Stimulated activated CD8-positive, alpha-beta memory T cell treated with anti-CD3 and anti-CD28 coated beads, Interleukin-12 subunit alpha, Interleukin-12 subunit beta, amount 100 ng/mL, for 4 hours (primary cell): ENCODE measurements at regions not wholly inside any gene's neighbourhood (a gene's known extent, or its start where the extent isn't known, plus 50 kb on each side); places are given as distances from the start of the nearest gene placed in this dataset.

Experiments used
- DNase-seq: peaks from one replicate; pipeline ENCODE4 v3.0.0-alpha.2; 2020; ENCODE audit warnings: low read depth

DNA sequence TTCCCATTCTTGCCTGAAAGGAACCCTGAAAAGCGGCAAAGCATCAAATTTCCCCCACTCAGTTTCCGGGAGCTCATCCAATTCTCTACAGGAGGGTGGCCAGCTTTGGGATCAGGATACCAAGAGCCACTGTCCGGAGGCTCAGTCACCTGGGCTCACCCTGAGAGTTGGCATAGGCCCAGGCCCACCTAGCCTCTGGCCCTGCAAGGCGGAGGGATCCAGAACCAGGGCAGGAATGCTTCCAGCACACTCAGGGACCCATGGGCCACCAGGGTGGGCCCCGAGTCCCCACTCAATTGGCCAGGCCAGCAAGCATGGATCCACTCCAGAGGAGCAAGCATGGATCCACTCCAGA lies 432.9 kb upstream of the MYT1L start:
- no peak for DNase-seq

DNA sequence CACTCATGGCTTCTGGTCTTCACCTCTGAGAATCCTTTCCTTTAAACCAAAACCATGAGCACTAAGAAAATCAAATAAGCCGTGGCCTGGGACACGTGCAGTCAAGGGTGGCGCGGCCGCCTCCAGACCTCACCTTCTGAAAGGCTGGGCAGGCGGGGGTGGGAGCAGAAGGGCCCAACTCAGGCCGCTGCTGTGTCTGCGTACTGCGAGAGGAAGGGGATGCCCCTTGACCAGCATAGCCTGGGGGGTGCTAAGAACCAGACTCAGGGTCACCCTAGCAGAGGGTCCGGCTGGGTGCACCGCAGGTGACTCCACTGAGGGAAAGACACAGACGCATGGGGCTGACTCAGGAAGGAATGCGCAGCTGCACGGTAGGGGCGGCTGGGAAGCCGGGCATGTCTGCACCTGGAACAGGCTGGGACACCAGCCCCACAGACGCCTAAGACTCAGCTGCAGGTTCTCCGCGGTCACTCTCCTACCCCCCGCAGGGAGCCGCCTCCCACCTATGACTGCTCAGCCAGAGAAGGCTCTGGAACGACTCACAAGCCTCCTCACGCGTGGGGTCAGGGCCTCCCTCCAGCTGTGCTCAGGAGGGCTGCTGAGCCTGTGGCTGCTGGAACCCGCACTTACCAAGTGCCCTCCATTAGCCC lies 432.4 kb upstream of the MYT1L start:
- DNase-seq: no peak

DNA sequence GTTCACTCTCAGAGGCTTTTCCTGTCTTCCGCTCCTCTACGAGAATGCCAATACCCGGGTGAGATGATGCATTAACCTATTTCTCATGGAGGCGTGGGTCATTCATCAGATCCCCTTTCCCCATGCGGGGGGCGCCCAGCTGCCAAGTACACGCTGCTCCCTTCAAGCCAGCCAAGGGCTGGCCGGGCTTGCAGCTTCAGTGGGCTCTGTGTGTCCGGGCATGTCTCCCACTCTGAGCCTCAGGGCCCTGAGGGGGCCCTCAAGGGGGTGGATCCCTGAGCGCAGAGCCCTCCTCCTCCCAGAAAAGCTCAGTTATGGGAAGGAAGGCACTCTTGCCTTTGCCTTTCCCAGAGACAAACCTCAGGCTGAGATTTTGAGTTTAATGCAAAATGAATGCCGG lies 431.8 kb upstream of the MYT1L start:
- no peak for DNase-seq

DNA sequence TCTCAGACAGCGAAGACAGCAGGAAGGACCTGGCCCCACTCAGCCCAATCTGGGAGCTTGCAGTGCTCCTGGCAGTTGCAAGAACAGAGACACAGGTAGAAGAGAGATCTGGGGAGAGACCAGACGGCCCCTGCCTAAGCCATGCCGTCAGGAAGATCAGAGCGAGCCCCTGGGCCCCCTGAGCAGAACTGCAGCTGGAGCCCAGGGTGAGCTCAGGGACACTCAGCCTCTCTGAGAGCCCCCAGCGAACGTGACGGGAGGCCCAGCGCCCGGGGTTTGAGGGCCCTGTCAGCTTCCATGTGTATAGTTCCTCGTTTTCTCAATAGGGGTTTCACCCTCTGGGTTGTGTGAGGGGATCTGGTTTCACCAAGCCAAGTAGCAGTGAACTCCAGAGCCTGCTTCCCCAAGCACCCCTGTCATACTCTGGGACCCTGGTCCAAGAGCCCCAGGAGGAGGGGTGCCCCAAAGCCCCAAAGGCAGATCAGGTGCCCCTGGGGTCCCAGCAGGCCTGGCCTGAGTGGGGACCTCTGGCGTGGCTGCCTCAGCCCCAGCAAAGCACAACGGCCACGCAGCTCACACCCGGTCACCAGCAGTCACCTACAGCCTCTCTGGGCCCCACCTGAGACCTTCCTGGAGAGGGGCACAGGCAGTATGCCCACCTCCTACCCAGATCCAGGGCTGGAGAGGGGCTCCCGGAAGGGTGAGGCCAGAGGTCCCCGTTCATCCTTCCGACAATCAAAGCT lies 431.3 kb upstream of the MYT1L start:
- no peak for DNase-seq

DNA sequence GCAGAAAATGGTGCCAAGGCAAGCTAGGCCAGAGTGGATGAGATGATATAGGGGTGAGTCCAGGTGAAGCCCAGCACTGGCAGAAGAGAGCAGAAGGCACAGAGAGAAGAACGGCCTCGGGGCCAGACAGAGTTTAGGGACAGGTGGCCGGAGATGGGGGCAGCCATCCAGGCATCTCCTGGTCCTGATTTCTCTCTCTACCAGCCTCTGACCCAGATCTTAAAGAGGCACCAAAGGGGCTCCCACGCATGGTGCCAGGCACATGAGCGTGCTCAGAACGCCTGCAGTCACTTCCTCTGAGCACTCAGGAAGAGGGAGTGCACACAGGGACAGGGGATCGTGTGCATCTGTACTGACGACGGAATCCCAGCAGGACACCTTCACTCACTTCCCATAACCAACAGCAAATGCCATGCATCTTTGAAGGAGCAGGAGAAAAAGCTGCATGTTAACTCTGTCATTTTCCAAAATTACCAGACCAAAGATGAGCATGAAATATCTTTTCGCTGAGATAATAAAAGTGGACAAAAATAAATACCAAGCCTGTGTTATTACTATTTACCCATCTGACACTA lies 427.8 kb upstream of the MYT1L start:
- no peak for DNase-seq

DNA sequence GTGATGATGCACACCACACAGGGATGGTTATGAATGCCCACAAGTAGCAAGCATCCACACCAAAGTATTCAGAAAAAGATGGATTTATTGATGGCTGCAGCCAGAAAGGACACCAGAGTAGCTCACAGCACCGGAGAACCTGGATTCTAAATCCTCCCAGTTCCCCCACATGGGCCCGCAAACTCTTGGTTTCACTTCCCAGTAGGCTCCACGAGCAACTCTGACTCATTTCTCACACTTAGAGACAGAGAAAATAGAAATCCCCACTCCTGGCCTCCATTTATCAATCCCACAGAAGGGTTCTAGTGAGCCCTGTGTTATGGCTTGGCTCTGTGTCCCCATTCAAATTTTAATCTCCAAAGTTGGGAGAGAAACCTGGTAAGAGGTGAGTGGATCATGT lies 426.7 kb upstream of the MYT1L start:
- no peak for DNase-seq

DNA sequence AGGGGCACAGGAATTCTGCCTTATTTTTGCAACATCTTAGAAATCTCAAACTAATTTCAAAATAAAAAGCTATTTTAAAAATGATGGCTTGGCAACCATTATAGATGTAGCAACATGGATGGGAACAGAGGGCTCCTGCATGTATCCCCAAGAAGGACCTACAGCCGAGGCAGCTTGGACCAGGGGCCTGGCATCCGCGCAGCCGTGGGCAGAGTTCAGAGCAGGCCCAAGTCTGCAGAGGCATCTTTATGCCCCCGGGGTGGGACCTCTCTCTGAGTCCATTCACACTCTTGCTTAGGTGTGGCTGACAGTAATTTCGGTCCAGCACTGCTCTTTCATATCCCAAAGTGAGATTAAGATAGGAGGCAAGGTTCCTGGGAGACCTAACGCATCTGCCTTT lies 425.8 kb upstream of the MYT1L start:
- no peak for DNase-seq

DNA sequence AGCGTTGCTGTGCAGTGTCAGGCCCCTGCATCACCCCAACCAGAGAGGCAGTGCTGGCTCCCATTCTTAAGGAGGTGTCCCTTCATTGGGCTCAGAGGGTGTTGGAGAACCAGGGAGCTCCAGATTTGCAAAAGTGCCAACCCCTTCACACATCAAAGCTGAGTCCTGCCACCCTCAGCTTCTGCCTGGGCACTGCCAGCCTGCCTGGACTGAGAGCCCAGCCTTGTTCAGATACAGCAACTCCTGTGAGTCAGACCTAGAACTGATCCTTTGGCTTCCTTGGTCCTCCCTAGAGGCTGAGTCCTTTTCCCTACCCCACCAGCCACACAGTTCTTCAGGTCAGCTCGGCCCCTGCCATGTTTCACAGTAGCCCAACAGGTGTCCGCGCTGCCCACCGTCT lies 424.9 kb upstream of the MYT1L start:
- no peak for DNase-seq

DNA sequence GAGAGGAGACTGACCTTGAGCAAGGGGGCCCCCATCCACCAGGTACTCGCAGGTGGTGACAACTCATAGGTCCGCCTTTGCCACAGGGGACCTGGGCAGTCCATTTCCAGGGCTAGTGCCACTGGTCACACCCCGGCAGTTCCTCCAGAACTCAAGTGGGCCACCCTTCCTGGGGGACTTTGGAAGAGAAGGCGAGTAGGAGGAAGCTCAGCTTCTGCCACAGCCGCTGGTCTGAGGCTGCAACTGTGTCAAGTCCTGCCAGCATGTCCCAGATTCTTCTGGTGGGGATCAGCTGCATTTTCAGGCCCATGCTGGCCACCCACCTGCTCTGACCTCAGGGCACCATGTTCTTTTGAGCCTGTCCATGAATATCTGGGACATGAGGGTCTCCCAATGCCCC lies 423.9 kb upstream of the MYT1L start:
- no peak for DNase-seq

DNA sequence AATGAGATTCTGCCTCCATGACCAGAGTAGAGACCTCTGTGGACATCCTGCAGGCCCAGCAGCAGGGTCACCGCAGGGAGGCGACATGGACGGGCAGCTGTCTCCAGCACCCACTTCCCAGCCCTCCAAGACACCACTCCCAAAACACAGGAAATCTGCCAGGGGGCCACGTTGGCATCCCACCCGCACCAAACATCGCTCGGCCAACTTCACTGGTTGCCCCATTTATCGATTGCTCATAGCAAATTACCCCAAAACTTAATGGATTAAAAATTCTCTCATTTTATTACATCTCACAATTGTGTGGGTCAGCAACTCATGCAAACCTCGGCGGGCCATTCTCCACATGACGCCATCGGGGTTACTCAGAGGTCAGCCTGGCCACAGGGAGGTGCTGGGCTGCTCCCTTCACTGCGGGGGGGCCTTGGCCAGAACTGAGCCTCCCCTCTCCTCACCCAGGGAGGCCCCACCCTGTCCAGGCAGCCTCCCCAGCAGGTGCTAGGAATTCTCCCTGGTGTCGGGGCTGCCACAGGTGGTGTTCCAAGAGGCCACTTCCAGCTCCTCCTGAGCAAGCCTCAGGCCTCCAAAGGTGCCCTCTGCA lies 420.7 kb upstream of the MYT1L start:
- DNase-seq: no peak

DNA sequence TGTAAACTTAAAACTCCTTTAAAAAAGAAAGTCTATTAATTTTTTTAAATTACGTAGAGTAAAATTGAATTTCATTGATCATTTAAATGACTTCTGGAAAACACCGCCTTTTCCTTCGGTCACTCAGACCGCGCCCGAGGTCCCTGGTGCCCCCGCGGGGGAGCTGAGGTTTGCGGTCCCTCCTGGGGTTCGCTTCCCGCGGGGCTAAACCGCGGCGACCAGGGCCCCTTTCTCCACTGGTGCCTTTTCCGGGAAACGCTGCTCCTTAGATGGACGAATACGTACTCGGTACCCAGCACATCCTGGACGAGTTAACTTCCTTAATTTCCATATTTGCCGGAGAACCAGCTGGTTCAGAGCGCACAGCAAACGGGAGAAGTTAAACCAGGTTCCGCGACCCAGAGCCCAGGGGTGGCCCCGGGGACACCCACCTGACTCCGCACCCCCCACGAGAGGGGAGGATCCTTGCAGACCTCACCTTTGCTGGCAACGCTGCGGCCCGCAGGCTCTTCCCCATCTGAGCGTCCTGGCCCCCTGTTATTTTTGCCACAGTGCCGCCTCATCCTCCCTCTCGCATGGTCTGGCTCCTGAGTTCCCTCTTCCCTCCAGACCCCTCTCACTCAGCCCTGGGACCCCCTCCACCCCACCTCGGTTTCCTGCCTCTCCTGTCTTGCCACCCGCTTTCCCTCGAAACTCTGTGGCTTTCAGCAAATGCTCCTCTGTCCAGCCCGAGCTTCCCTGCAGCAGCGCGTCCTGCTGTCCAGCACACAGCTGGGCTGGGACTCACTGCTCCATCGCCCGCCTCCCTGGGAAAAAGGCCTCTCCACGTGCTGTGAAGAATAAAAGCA lies 420.0 kb upstream of the MYT1L start:
- DNase-seq: no peak

DNA sequence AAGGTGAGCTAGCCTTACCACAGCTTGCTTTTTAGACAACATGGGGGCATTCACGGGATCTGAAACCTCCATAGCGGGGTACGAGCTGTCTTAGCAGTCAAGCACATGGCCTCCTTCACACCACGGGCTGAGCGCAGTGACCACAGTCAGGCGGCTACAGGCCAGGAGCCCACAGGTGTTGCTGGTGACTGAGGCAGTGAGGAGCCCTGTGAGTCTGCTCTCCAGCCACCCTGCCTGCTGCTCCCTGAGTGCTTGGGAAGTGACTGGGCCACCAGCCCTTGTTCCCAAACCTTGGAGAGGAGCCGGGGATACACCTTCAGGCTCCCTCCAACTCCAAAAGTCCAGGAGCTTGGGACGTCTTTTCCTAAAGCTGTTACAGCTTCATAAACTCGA lies 418.1 kb upstream of the MYT1L start:
- DNase-seq: no peak

DNA sequence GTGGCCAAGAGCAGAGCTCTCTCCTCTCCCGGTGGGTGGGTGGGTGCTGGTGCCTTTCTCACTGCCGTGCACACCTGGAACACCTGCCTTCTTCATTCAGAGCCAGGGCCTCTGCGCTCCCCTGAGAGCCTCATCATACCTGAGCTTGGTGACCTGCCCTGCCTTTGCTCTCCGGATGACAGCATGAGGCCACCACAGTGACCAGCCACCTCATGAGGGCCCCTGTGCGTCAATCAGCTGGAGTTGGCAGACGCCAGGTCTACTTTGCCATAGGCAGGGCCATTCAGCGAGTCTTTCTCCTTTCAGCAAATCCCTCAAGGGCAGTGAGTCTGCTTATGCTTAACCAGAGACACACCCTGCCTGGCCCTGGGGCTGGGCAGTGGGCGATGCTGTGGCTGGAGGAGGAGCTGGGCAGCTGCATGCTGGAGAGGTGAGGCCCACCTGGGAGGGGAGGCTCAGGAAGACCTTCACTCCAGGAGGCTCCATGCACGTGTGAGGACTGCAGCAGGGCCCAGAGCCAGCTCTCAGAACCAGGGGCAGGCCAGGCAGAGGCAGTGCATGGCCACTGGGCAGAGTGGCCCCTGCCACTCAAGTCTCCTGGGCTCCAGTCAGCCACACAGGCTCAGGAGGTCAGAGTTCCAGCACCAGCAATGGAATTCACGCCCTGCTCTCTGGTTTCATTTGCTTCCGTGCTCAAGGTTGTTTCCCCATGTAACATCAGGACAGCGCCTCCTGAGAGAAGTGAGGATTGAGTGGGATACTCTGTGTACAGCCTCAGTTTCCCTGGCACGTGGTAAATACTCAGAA lies 417.5 kb upstream of the MYT1L start:
- DNase-seq: no peak

DNA sequence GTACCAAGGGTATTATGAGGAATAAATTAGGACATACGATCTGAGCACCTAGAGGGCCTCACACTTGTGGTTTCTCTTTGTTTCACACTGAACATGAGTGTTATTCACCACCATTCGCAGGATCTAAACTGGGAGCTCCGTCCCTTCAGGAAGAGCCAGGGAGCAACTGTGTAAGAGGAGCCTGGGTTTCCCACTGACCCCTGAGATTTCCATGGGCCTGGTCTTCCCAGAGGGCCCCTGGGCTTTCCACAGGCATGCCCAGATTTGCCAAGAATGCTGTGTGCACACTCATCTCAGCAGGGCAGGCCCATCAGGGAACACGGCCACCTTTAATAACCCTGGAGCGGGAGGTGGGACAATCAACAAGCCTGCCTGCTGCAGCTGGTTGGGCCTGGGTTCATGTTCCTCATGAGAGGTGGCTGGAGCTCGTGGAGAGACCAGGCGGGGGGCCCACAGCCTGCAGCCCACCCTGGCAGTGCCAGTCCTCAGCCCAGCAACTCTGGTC lies 416.8 kb upstream of the MYT1L start:
- no peak for DNase-seq

DNA sequence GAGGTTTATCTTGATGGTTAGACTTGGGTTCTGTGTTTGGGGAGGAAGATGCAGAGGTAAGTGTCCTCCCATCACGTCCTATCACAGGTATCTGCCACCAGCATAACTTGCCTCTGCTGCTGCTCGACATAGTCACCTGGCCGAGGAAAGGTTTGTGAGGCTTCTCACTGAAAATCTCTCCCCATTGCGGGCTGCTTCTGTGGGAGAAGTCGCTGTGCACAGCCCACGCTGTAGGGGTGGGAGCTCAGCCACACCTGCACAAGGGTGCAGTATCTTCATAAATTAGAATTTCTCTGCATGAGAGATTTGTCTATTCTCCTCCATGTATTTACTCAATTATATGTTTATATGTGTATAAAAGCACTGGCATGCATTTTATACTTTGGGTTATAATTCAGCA lies 415.7 kb upstream of the MYT1L start:
- no peak for DNase-seq

DNA sequence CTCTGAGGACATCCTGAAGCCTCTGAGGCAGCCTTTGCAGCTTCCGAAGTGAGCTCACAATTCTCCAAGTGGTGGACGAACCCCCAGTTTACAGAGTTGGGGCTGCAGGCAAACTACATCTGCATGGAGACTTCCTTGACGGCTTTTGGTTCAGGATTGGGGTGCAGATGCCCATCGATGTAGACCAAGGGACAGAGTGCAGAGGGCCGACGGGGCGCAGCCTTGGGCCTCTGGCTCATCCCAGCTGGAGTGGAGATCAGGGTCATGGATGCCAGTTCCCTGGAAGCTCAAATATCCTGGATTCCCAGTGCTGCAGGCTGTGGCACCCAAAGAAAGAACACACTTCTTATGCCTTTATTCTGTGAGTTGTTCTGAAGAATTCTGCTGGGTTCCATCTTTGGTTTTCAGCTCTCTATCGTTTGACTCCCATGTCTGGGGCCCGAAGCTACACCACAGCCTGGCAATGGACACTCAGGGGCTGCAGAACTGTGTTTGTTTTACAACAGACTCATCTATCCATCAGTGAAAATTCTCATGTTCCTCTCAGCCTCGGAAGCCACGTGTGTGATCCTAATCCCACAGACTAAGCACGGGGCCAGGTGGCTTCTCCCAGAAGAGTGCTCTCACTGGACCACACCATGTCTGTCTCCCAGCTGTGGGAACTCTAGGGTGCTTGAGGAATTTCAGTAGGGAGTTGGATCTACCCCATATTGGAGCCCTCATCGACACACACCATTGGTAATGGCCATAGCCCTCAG lies 414.1 kb upstream of the MYT1L start:
- no peak for DNase-seq

DNA sequence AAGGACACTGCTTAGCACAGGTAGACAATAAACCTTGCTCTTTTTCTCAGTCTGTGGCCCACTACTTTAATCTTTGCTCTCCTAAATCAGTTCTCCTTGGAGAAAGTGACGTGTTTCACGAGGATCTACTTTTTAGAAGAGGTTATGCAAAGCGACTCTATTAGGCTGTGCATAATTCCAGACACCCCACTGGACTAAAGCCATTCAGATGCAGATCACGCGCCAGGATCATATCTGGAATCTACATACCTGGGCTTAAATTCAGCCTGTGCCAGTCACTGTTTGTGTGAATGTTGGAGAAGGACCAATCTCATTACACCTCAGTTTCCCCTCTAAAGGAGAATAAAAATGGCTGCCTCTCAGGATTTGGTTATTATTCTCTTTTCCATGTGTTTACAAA lies 413.0 kb upstream of the MYT1L start:
- DNase-seq: no peak

DNA sequence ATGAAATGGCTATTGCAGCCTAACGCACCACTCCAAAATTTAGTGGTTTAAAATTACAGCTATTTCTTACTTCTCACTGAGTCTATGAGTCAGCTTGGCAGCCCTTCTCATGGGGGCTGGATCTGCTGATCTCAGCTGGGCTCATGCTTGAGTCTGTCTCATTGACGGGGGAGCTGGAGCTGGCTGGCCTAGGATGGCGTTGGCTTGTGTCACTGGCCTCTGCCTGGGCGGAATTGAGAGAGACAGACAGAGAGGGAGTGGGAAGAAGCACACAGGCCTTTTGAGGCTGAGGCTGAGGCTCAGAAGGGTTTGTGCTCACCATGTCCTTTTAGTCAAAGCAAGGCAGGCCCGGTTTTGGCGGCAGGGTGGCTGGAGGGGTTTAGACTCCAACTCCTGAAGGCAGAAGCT lies 412.1 kb upstream of the MYT1L start:
- DNase-seq: no peak

DNA sequence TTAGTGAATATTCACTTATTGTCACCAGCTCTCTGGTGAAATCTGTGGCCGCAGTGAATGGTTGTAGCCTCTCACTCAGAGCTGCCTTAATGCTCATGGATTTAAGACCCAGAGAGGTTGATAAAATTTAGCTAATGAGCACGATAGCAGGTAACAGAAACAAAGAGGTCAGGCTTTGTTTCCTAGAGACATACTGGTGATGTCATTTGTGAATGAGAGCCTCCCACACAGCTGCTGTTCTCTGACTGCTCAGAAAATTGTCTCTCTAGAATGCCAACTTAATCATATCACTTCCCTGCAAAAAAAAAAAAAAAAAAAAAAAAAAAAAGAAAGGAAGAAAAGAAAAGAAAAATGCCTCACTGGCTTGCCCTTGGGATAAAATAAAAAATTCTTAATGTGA lies 411.7 kb upstream of the MYT1L start:
- no peak for DNase-seq

DNA sequence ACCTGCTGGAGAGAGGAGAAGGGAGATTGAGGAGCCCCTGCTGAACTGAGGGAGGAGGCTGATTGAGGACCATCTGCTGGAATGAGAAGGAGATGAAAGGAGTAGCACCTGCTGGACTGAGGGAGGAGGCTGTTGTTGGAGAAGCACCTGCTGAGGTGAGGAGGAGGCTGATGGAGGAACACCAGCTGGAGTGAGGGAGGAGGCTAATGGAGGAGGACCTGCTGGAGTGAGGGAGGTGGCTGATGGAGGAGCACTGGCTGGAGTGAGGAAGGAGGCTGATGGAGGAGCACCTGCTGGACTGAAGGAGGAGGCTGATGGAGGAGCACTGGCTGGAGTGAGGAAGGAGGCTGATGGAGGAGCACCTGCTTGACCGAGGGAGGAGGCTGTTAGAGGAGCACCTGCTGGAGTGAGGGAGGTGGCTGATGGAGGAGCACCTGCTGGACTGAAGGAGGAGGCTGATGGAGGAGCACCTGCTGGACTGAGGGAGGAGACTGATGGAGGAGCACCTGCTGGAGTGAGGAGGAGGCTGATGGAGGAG lies 409.2 kb upstream of the MYT1L start:
- DNase-seq: no peak
